ENCODE measurements at regions not wholly inside any gene's neighbourhood (a gene's known extent, or its start where the extent isn't known, plus 50 kb on each side); places are given as distances from the start of the nearest gene placed in this dataset.

GRCh38 chr7:133199831-133200230 lies 53.0 kb upstream of the EXOC4 start:
- TF ChIP-seq SP1 (IDR thresholded peaks at IDR 0.05; ENCODE audit: low read depth) = no peak
- TF ChIP-seq CTCF (IDR thresholded peaks at IDR 0.05 in 2 of 3, conservative IDR thresholded peaks at IDR 0.05 in 1 of 3; ENCODE audit: borderline replicate concordance in 1 of 3, insufficient read depth in 1 of 3, low read depth in 2 of 3, low read length in 2 of 3) = no peak
- no peak for TF ChIP-seq EZH2 (IDR thresholded peaks at IDR 0.05)
- TF ChIP-seq, protein P1, sequence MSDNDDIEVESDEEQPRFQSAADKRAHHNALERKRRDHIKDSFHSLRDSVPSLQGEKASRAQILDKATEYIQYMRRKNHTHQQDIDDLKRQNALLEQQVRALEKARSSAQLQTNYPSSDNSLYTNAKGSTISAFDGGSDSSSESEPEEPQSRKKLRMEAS (IDR thresholded peaks at IDR 0.05) = no peak
- no peak for TF ChIP-seq EZH2phosphoT487 (IDR thresholded peaks at IDR 0.05; ENCODE audit: borderline replicate concordance)
- TF ChIP-seq POLR2A (IDR thresholded peaks at IDR 0.05; ENCODE audit: borderline replicate concordance, extremely low read depth, insufficient read depth, insufficient read length) = no peak
- TF ChIP-seq POLR2AphosphoS5 (IDR thresholded peaks at IDR 0.05; ENCODE audit: low read depth, low read length) = no peak
- no peak for TF ChIP-seq YY1 (IDR thresholded peaks at IDR 0.05; ENCODE audit: extremely low read depth, insufficient replicate concordance, low read depth, low read length)
- TF ChIP-seq TCF7L2 (IDR thresholded peaks at IDR 0.05; ENCODE audit: borderline replicate concordance, extremely low read depth, insufficient read depth, insufficient read length) = no peak

Data from HCT116 (cell line).